GM23338 (cell line): ENCODE measurements at regions not wholly inside any gene's neighbourhood (a gene's known extent, or its start where the extent isn't known, plus 50 kb on each side); places are given as distances from the start of the nearest gene placed in this dataset.

Experiments used
- ETS1 ChIP-seq: IDR thresholded peaks from 2 replicates; pipeline ENCODE4 v1.6.1; 2016; ENCODE audit warnings: antibody characterized with exemption
- EZH2 ChIP-seq: fragments of 200-600 bp; sonication (generic); IDR thresholded peaks from one replicate; pipeline ENCODE4 v1.8.0; 2017; ENCODE audit warnings: antibody characterized with exemption, mild to moderate bottlenecking, low read depth; ENCODE audit not compliant: unreplicated experiment
- EZH2phosphoT487 ChIP-seq: fragments of 200-600 bp; sonication (generic); IDR thresholded peaks from one replicate; pipeline ENCODE4 v1.8.1; 2018; ENCODE audit warnings: antibody characterized with exemption; ENCODE audit not compliant: unreplicated experiment
- POLR2AphosphoS5 ChIP-seq: IDR thresholded peaks from 2 replicates; pipeline ENCODE4 v1.6.1; 2016; ENCODE audit warnings: antibody characterized with exemption, low read depth
- REST ChIP-seq: IDR thresholded peaks from one replicate; pipeline ENCODE4 v1.6.1; 2018; ENCODE audit warnings: antibody characterized with exemption; ENCODE audit not compliant: unreplicated experiment
- ZNF462 ChIP-seq: fragments of 250-450 bp; sonication (Bioruptor Pico); IDR thresholded peaks from 2 replicates; pipeline ENCODE4 v1.5.0; 2020; ENCODE audit warnings: mild to moderate bottlenecking, moderate library complexity
- TF ChIP-seq, protein P1 (sequence below), 2 experiments: fragments of 200-600 bp in 1 of 2; sonication (generic) in 1 of 2; conservative IDR thresholded peaks; 2 replicates each; pipeline versions ENCODE4 v1.5.1 to v1.6.1; 2016 to 2017; ENCODE audit warnings: antibody characterized with exemption in 2 of 2, low read depth in 2 of 2, mild to moderate bottlenecking in 2 of 2, moderate library complexity in 1 of 2

GRCh38 chr5:104186510-104186909 lies 623.9 kb upstream of the NUDT12 start:
- TF ChIP-seq, protein P1, sequence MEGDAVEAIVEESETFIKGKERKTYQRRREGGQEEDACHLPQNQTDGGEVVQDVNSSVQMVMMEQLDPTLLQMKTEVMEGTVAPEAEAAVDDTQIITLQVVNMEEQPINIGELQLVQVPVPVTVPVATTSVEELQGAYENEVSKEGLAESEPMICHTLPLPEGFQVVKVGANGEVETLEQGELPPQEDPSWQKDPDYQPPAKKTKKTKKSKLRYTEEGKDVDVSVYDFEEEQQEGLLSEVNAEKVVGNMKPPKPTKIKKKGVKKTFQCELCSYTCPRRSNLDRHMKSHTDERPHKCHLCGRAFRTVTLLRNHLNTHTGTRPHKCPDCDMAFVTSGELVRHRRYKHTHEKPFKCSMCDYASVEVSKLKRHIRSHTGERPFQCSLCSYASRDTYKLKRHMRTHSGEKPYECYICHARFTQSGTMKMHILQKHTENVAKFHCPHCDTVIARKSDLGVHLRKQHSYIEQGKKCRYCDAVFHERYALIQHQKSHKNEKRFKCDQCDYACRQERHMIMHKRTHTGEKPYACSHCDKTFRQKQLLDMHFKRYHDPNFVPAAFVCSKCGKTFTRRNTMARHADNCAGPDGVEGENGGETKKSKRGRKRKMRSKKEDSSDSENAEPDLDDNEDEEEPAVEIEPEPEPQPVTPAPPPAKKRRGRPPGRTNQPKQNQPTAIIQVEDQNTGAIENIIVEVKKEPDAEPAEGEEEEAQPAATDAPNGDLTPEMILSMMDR (conservative IDR thresholded peaks at IDR 0.05; ENCODE audit: low read depth in 2 of 2) = no peak
- no peak for TF ChIP-seq POLR2AphosphoS5
- no peak for TF ChIP-seq ETS1
- no peak for TF ChIP-seq EZH2phosphoT487
- TF ChIP-seq REST = no peak
- no peak for TF ChIP-seq ZNF462 (CRISPR knock-in tag)
- no peak for TF ChIP-seq EZH2
